GM03348 (cell line): ENCODE measurements at regions not wholly inside any gene's neighbourhood (a gene's known extent, or its start where the extent isn't known, plus 50 kb on each side); places are given as distances from the start of the nearest gene placed in this dataset.

Experiments used
- DNase-seq: peaks from one replicate; pipeline ENCODE4 v3.0.0; 2012; ENCODE audit warnings: low spot score

DNA sequence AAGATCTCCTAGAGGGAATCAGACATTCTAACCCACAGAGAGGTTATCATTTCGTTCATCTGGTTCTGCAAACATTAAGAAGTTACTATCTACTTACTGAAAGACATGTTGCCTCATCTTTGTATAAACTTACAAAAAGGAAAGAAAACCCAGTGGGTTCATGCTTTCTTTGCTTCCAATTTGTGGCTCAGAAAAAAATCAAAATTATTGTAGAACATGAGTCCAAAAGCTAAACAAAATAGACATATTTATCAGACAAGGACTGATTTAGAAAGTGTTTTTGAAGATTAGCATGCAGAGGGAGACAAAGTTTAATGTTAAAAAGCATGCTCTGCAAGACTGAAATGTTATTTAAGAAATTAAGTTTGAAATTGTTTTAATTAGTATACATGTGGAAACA is 123.1 kb downstream of the MBL2 start:
- DNase-seq: no peak

- DNase-seq: no peak
These were observed 121.7 kb downstream of the MBL2 start for GRCh38 chr10:52650873-52651272.

GRCh38 chr10:52651293-52651692 is 121.3 kb downstream of the MBL2 start:
- DNase-seq: no peak

GRCh38 chr10:52652431-52653262 is 119.9 kb downstream of the MBL2 start:
- DNase-seq: peak; percentile 29

DNA sequence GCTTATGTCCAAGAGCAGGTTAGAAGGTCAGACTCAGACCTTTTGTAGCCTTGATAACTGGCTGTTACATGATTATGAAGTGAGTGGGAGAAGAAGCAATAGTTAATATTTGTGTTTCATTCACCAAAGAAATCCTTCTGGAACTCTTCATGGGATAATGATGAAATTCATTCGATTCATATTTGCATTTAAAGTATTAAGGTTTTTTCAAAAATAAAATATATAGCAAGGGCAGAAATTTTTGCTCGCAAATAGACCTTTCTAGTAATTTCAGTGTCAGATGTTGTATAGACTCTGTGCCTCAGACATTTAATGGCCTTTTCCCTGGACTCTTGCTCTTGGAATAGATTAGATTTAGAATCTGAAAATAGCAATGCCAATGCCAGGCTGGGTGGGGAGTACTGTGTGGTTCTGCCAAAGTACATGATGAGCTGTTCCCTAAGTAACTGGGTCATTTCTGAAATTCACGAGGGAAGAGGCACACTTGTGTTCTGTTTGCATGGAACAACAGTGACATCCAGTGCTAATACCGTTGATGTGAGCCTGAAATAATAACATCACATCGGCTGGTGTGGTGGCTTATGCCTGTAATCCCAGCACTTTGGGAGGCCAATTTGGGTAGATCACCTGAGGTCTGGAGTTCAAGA is 119.2 kb downstream of the MBL2 start:
- no peak for DNase-seq

- DNase-seq: no peak
These were observed 118.4 kb downstream of the MBL2 start for GRCh38 chr10:52654201-52654600.

GRCh38 chr10:52658112-52658511 is 114.5 kb downstream of the MBL2 start:
- DNase-seq: no peak

GRCh38 chr10:52659085-52659484 is 113.5 kb downstream of the MBL2 start:
- DNase-seq: no peak

- no peak for DNase-seq
These were observed 110.3 kb downstream of the MBL2 start for GRCh38 chr10:52662256-52662655.

GRCh38 chr10:52663161-52663560 is 109.4 kb downstream of the MBL2 start:
- DNase-seq: no peak

DNA sequence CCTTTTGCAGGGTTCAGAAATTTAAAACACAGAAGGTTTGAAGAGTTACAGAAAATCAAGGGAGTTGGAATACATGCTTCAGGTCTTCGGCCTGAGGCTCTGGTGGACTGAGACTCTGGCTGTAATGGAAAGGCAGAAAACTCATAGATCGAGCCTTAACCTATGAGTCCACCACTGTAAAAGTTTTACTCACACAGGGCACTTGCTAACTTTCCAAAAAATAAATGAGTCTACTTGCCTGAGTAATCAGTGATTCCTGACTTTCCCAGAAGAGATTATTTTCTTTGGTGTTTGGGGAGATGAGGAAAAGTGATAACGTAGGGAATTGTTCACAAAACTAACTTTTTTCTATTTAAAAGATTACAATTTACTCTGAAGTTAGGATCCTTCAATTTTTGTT is 108.0 kb downstream of the MBL2 start:
- DNase-seq: no peak

DNA sequence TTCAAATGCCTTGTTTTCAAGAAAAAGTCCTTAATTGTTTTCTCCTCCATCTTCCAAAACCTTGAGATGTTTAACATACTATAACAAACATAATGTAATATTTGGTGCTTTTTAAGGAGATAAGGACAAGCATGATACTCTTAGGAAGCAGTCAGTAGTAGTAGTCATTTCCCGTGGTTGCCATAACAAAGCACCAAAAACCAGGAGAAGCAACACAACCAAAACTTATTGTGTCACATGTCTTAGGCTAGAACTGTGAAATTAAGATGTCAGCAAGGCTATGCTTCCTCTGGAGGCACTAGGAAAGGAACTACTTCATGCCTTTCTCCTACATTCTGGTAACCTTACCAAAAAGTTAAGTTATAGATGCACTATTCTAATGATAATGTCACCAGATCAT is 106.8 kb downstream of the MBL2 start:
- no peak for DNase-seq

DNA sequence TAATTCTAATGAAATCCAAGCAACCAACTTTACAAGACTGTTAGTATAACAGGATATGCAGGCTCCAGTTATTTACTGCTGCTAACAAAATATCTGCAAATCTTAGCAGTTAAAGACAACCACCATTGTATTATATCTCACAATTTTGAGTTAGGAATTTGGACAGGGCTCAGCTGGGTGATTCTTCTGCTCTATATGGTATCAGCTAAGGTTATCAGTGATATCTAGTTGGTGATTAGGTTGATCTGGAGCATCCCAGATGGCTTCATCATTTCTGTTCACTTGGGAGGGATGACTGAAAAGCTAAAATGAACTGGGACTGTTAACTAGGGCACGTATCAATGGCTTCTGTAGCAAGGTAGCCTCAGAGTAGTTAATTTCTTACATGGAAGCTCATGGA is 105.7 kb downstream of the MBL2 start:
- no peak for DNase-seq

DNA sequence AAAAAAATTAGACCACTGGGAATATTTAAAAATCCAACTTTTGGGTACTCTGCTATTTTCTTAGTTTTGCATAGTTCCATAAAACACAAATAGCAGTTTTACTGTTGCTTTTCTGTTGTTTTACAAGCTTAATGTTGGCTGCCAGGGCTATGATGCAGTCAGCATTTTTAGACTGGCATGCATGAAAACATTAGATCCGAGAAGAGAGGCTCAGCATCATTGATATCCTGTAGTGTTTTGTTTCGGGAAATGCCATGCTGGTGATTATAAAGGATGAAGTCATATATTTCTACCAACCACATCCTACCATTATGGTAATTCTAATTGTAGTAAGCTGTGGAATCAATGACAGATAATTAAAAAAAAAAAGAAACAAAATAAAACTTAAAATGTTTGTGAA is 104.6 kb downstream of the MBL2 start:
- peak; percentile 23 for DNase-seq

DNA sequence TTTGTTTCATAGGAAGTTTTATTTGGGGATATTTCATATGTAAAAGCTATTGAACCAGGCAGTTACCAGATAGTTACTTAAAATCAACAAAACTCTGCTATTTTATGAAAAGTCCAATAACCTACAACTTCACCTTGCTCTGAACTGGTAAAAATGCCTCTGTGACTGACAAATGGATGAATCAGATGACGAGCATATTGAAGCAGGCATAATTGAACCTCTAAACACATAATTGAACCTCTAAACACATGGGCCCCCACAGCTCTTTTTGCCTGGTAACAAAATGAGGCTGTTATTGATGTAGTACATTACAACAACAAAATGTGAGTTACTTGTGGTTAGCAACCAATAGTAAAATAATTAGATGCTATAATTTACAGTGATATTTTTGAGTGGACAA is 99.7 kb downstream of the MBL2 start:
- no peak for DNase-seq

- DNase-seq: no peak
These were observed 99.1 kb downstream of the MBL2 start for GRCh38 chr10:52673468-52673867.

DNA sequence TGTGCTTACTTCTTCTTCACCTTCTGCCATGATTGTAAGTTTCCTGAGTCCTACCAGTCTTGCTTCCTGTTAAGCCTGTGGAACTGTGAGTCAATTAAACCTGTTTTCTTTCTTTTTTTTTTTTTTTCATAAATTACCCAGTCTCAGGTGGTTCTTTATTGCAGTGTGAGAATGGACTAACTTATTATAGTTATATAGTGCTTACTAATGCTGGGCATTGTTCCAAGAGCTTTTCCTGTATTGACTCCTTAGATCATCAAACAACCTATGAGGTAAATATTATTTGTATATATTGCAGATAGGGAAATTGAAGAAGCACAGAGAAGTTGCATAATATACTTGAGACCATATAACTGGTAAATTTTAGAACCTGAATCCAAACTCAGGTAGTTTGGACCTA is 98.1 kb downstream of the MBL2 start:
- no peak for DNase-seq

DNA sequence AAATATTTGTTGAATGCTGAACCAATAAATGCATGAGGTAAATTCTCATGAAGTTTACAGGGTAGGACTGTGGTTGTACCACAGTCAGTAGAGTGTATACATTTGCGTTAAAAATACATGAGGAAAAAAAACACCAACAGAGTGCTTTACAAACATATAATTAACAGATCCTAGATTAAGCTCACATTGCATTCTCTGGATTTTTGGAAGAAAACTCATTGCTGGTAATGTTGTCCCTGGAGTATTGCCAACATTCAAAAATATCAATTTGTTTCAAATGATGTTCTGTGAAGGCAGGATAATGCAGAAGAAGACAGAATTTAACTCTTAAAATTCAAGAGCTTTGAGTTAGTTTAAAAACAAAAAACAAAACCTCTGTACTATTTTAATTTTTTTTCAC is 95.5 kb downstream of the MBL2 start:
- no peak for DNase-seq

GRCh38 chr10:52678611-52679010 is 94.0 kb downstream of the MBL2 start:
- DNase-seq: no peak

DNA sequence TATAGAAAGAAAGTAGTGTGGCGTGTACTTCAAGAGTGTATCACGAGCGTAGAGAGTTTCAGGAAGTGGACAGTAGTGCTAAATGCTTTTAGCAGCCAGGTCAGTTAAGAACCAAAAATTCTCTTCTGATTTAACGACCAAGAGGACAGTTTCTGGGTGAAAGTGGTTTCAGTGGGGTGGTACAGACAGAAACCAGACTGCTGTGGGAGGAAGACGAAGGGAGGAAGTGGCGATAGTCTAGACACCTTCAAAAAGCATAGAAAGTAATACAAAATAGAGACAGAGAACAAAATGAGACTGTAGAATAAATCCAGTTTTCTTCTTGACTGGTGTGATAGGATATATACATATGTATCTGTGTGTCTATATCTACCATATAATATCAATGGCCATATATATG is 93.5 kb downstream of the MBL2 start:
- DNase-seq: no peak

DNA sequence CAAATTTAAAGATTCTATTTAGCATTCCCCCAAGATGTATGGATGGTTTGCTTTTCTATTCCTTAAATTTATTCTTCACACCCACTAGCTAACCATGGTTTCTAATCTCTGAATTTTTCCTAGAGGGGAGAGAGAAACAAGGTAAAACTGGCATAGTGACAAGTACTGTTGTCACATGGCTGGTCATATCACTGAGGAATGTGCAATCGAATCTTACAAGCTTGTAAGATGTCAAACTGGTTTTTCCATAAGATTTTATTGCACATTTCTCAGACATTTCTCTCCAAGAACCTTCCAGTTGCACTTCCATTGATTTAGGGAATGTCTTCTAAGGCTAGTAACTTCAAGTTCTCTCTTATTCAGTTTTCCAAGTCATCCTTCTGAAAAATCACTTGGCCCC is 89.8 kb downstream of the MBL2 start:
- no peak for DNase-seq

GRCh38 chr10:52683776-52684175 is 88.8 kb downstream of the MBL2 start:
- DNase-seq: no peak

DNA sequence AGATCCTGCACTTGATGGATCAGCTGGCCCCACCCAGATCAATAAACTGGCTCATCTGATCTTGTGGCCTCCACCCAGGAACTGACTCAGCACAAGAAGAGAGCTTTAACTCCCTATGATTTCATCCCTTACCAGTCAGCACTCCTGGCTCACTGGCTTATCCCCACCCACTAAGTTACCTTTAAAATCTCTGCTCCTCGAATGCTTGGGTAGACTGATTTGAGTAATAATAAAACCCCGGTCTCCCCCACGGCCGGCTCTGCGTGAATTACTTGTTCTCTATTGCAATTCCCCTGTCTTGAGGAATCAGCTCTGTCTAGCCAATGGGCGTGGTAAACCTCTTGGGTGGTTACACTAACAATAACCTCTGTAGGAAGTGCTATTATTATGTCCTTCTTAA is 83.7 kb downstream of the MBL2 start:
- DNase-seq: no peak

DNA sequence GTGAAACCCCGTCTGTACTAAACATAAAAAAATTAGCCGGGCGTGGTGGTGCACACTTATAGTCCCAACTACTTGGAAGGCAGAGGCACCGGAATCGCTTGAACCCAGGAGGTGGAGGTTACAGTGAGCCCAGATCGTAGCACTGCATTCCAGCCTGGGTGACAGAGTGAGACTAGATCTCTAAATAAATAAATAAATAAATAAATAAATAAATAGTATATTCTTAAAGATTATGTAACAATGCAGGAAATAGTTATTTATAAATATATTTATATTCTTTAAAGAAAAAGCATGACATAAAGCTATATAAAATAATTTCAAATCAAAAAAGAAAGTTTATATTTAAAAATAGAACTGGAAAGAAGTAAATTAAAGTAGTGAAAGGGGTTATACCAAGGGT is 76.4 kb downstream of the MBL2 start:
- DNase-seq: no peak
